ENCODE measurements at regions not wholly inside any gene's neighbourhood (a gene's known extent, or its start where the extent isn't known, plus 50 kb on each side); places are given as distances from the start of the nearest gene placed in this dataset.

DNA sequence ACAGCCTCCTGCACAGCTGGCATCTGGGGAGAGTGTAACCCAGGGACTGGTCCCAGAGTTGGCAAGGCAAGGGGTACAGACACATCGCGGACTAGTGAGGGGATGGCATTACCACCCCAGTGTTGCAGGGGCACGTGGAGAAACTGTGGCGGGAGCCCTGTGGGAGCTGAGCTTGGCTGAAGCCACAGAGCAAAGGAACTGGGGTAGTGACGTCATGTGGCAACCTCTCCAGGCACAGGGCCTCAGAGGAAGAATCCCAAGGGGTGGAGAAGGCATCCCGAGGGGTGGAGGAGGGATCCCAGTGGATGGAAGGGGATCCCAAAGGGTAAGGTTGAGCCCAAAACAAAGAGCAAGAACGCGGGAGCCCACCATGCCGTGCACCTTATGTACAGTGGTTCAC is 70.1 kb downstream of the GSC start:
- no peaks in the 10 kb centered on the region for H3K4me1 ChIP-seq (ENCODE audit: insufficient read depth, low read length, poor library complexity, severe bottlenecking)
- no peaks in the 10 kb centered on the region; the same call in 1 of the 2 replicates for H3K9me3 ChIP-seq (ENCODE audit: insufficient read depth, low read depth, low read length)
- no peak overlapping the region for H3K4me3 ChIP-seq (ENCODE audit: low read length, poor library complexity, severe bottlenecking)
- no peaks in the 10 kb centered on the region for H3K79me2 ChIP-seq (ENCODE audit: insufficient read depth, low read length)
- no peaks in the 10 kb centered on the region for H3F3A ChIP-seq (ENCODE audit: low read depth)
- no peak overlapping the region for H2AFZ ChIP-seq (ENCODE audit: low read length)
- H3K9ac ChIP-seq (ENCODE audit: low read depth, low read length, poor library complexity, severe bottlenecking), result no peak overlapping the region
- no peaks in the 10 kb centered on the region for H4K20me1 ChIP-seq (ENCODE audit: insufficient read depth, low read length, poor library complexity, severe bottlenecking)
- no peaks in the 10 kb centered on the region for H3K36me3 ChIP-seq (ENCODE audit: insufficient read depth, low read length)
- H3K4me2 ChIP-seq (ENCODE audit: low read depth, low read length, poor library complexity, severe bottlenecking), result no peak overlapping the region
- no peaks in the 10 kb centered on the region for H3K27me3 ChIP-seq (ENCODE audit: insufficient read depth, low read length, poor library complexity, severe bottlenecking)
- TF ChIP-seq, protein P1, sequence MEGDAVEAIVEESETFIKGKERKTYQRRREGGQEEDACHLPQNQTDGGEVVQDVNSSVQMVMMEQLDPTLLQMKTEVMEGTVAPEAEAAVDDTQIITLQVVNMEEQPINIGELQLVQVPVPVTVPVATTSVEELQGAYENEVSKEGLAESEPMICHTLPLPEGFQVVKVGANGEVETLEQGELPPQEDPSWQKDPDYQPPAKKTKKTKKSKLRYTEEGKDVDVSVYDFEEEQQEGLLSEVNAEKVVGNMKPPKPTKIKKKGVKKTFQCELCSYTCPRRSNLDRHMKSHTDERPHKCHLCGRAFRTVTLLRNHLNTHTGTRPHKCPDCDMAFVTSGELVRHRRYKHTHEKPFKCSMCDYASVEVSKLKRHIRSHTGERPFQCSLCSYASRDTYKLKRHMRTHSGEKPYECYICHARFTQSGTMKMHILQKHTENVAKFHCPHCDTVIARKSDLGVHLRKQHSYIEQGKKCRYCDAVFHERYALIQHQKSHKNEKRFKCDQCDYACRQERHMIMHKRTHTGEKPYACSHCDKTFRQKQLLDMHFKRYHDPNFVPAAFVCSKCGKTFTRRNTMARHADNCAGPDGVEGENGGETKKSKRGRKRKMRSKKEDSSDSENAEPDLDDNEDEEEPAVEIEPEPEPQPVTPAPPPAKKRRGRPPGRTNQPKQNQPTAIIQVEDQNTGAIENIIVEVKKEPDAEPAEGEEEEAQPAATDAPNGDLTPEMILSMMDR (conservative IDR thresholded peaks at IDR 0.05; ENCODE audit: low read length), result no peak
- no peak for TF ChIP-seq EZH2phosphoT487 (IDR thresholded peaks at IDR 0.05; ENCODE audit: borderline replicate concordance)
- H3K9me2 ChIP-seq (replicated peaks; ENCODE audit: low read depth, low read length), result no peaks in the 10 kb centered on the region

DNA sequence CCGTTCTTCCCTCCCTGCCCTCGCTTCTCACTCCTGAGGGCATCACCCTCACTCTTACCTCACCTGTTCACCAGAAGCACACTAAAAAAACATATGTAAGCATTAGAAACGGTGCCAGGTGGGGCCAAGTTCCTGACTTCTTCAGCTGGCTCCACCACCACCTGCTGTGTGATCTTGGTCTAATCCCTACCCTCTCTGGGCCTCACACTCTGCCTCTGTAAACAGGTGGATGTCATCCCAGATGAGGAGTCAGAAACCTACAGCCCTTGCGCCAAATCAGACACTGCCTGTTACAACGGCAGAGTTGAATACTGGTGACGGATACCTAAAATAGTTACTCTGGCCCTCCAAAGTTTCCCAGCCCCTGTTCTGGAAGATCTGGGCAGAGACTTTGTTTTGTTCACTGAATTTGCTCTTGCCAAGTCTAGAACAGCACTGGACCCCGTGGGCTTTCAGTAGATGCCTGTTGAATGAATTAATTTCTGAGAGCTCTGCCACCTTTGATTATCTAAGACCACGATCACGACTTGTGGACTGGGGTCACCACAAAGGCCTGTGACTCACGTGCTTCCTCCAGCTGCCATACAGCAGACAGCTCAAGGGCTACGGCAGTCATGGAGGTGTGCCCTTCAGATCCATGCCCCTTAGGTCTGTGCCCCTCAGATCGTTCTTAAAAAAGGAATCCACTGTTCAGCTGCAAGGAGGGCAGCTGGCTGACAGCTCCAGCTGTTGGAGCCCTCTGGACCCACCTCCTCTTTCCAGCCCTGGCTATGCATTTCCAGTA is 71.9 kb downstream of the GSC start:
- no peaks in the 10 kb centered on the region for H3K79me2 ChIP-seq (ENCODE audit: insufficient read depth, low read length)
- no peaks in the 10 kb centered on the region for H3K4me1 ChIP-seq (ENCODE audit: insufficient read depth, low read length, poor library complexity, severe bottlenecking)
- H3K4me3 ChIP-seq (ENCODE audit: low read length, poor library complexity, severe bottlenecking), result no peak overlapping the region
- H3K36me3 ChIP-seq (ENCODE audit: insufficient read depth, low read length), result no peaks in the 10 kb centered on the region
- no peak overlapping the region for H3K4me2 ChIP-seq (ENCODE audit: low read depth, low read length, poor library complexity, severe bottlenecking)
- TF ChIP-seq EZH2phosphoT487 (IDR thresholded peaks at IDR 0.05; ENCODE audit: borderline replicate concordance), result no peak
- TF ChIP-seq, protein P1 (conservative IDR thresholded peaks at IDR 0.05; ENCODE audit: low read length), result no peak
- H3K27me3 ChIP-seq (ENCODE audit: insufficient read depth, low read length, poor library complexity, severe bottlenecking), result no peaks in the 10 kb centered on the region
- no peaks in the 10 kb centered on the region for H4K20me1 ChIP-seq (ENCODE audit: insufficient read depth, low read length, poor library complexity, severe bottlenecking)
- H3K9ac ChIP-seq (ENCODE audit: low read depth, low read length, poor library complexity, severe bottlenecking), result no peak overlapping the region
- H2AFZ ChIP-seq (ENCODE audit: low read length), result no peak overlapping the region
- no peaks in the 10 kb centered on the region for H3K9me2 ChIP-seq (replicated peaks; ENCODE audit: low read depth, low read length)
- H3K9me3 ChIP-seq (ENCODE audit: insufficient read depth, low read depth, low read length), result no peaks in the 10 kb centered on the region; the same call in 1 of the 2 replicates
- H3F3A ChIP-seq (ENCODE audit: low read depth), result no peaks in the 10 kb centered on the region

DNA sequence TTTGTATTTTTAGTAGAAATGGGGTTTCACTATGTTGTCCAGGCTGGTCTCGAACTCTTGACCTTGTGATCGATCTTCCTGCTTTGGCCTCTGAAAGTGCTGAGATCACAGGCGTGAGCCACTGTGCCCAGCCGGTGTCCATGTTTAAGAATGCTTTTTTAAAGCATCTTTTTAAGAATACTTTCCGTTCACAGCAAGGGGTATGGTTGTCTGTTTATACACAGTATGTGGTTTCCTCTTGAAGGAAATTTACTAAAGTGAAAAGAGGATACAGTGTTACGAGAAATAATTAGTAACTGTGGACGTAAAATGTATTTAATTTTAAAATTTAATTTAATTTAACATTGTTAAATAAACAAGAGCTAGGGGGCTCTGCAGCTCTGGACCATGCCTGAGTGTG is 73.4 kb downstream of the GSC start:
- no peaks in the 10 kb centered on the region; the same call in 1 of the 2 replicates for H3K9me3 ChIP-seq (ENCODE audit: insufficient read depth, low read depth, low read length)
- H3K4me2 ChIP-seq (ENCODE audit: low read depth, low read length, poor library complexity, severe bottlenecking), result no peak overlapping the region
- H3K27me3 ChIP-seq (ENCODE audit: insufficient read depth, low read length, poor library complexity, severe bottlenecking), result no peaks in the 10 kb centered on the region
- no peaks in the 10 kb centered on the region for H3K4me1 ChIP-seq (ENCODE audit: insufficient read depth, low read length, poor library complexity, severe bottlenecking)
- H3K4me3 ChIP-seq (ENCODE audit: low read length, poor library complexity, severe bottlenecking), result no peak overlapping the region
- no peak overlapping the region for H3K9ac ChIP-seq (ENCODE audit: low read depth, low read length, poor library complexity, severe bottlenecking)
- no peaks in the 10 kb centered on the region for H3K36me3 ChIP-seq (ENCODE audit: insufficient read depth, low read length)
- no peaks in the 10 kb centered on the region for H3K79me2 ChIP-seq (ENCODE audit: insufficient read depth, low read length)
- no peak overlapping the region for H2AFZ ChIP-seq (ENCODE audit: low read length)
- no peaks in the 10 kb centered on the region for H3F3A ChIP-seq (ENCODE audit: low read depth)
- TF ChIP-seq, protein P1 (conservative IDR thresholded peaks at IDR 0.05; ENCODE audit: low read length), result no peak
- TF ChIP-seq EZH2phosphoT487 (IDR thresholded peaks at IDR 0.05; ENCODE audit: borderline replicate concordance), result no peak
- H3K9me2 ChIP-seq (replicated peaks; ENCODE audit: low read depth, low read length), result no peaks in the 10 kb centered on the region
- H4K20me1 ChIP-seq (ENCODE audit: insufficient read depth, low read length, poor library complexity, severe bottlenecking), result no peaks in the 10 kb centered on the region
